Testis (tissue), 2 donors: ENCODE measurements at regions not wholly inside any gene's neighbourhood (a gene's known extent, or its start where the extent isn't known, plus 50 kb on each side); places are given as distances from the start of the nearest gene placed in this dataset.

Source experiments
- POLR2A ChIP-seq: fragments of 450-650 bp; IDR thresholded peaks from one replicate; pipeline ENCODE4 v1.6.1; 2017; ENCODE audit warnings: antibody characterized with exemption, mild to moderate bottlenecking, moderate library complexity
- TF ChIP-seq, protein P1 (sequence below), 3 experiments: fragments of 450-650 bp in 2 of 3; fragments of 200-600 bp in 1 of 3; sonication (generic) in 1 of 3; IDR thresholded peaks; one replicate each; pipeline ENCODE4 v1.5.1; 2016 to 2019; ENCODE audit warnings: antibody characterized with exemption in 3 of 3, mild to moderate bottlenecking in 2 of 3, moderate library complexity in 1 of 3

GRCh38 chr7:19522486-19522885 lies 186.4 kb downstream of the POLR1F start:
- TF ChIP-seq, protein P1, sequence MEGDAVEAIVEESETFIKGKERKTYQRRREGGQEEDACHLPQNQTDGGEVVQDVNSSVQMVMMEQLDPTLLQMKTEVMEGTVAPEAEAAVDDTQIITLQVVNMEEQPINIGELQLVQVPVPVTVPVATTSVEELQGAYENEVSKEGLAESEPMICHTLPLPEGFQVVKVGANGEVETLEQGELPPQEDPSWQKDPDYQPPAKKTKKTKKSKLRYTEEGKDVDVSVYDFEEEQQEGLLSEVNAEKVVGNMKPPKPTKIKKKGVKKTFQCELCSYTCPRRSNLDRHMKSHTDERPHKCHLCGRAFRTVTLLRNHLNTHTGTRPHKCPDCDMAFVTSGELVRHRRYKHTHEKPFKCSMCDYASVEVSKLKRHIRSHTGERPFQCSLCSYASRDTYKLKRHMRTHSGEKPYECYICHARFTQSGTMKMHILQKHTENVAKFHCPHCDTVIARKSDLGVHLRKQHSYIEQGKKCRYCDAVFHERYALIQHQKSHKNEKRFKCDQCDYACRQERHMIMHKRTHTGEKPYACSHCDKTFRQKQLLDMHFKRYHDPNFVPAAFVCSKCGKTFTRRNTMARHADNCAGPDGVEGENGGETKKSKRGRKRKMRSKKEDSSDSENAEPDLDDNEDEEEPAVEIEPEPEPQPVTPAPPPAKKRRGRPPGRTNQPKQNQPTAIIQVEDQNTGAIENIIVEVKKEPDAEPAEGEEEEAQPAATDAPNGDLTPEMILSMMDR (IDR thresholded peaks at IDR 0.05): no peak
- TF ChIP-seq POLR2A: no peak
